NCI-H2196 (cell line): ENCODE measurements at regions not wholly inside any gene's neighbourhood (a gene's known extent, or its start where the extent isn't known, plus 50 kb on each side); places are given as distances from the start of the nearest gene placed in this dataset.

Experiments used
- DNase-seq: peaks from one replicate; lab custom pipeline; 2025; ENCODE audit not compliant: unreplicated experiment; lab: John Stamatoyannopoulos, UW

- DNase-seq, result no peak
Observed at GRCh38 chr2:147560810-147561535, 283.9 kb upstream of the ACVR2A start.

GRCh38 chr2:147559070-147559725 is 285.6 kb upstream of the ACVR2A start:
- DNase-seq, result no peak

- no peak for DNase-seq
Observed at GRCh38 chr2:147558620-147559019, 286.2 kb upstream of the ACVR2A start.

GRCh38 chr2:147554521-147555107 is 290.2 kb upstream of the ACVR2A start:
- no peak for DNase-seq

GRCh38 chr2:147553775-147554271 is 291.0 kb upstream of the ACVR2A start:
- no peak for DNase-seq

- no peak for DNase-seq
Observed at GRCh38 chr2:147550995-147551731, 293.7 kb upstream of the ACVR2A start.

- no peak for DNase-seq
Observed at GRCh38 chr2:147549054-147549453, 295.8 kb upstream of the ACVR2A start.

GRCh38 chr2:147548451-147548850 is 296.4 kb upstream of the ACVR2A start:
- no peak for DNase-seq

GRCh38 chr2:147547440-147547839 is 297.4 kb upstream of the ACVR2A start:
- DNase-seq, result no peak

GRCh38 chr2:147546109-147546508 is 298.7 kb upstream of the ACVR2A start:
- no peak for DNase-seq

GRCh38 chr2:147543056-147543455 is 301.8 kb upstream of the ACVR2A start:
- DNase-seq, result no peak

- DNase-seq, result no peak
Observed at GRCh38 chr2:147542351-147542750, 302.5 kb upstream of the ACVR2A start.

- no peak for DNase-seq
Observed at GRCh38 chr2:147541314-147541713, 303.5 kb upstream of the ACVR2A start.

GRCh38 chr2:147538821-147539220 is 306.0 kb upstream of the ACVR2A start:
- no peak for DNase-seq

- DNase-seq, result no peak
Observed at GRCh38 chr2:147538088-147538487, 306.7 kb upstream of the ACVR2A start.

GRCh38 chr2:147531269-147531668 is 313.6 kb upstream of the ACVR2A start:
- no peak for DNase-seq

- no peak for DNase-seq
Observed at GRCh38 chr2:147530033-147530432, 314.8 kb upstream of the ACVR2A start.

GRCh38 chr2:147525819-147526489 is 318.9 kb upstream of the ACVR2A start:
- DNase-seq, result peak; percentile 90

GRCh38 chr2:147524912-147525311 is 319.9 kb upstream of the ACVR2A start:
- no peak for DNase-seq

- no peak for DNase-seq
Observed at GRCh38 chr2:147523415-147523814, 321.4 kb upstream of the ACVR2A start.

- no peak for DNase-seq
Observed at GRCh38 chr2:147521936-147522335, 322.9 kb upstream of the ACVR2A start.
